ENCODE measurements at regions not wholly inside any gene's neighbourhood (a gene's known extent, or its start where the extent isn't known, plus 50 kb on each side); places are given as distances from the start of the nearest gene placed in this dataset.

DNA sequence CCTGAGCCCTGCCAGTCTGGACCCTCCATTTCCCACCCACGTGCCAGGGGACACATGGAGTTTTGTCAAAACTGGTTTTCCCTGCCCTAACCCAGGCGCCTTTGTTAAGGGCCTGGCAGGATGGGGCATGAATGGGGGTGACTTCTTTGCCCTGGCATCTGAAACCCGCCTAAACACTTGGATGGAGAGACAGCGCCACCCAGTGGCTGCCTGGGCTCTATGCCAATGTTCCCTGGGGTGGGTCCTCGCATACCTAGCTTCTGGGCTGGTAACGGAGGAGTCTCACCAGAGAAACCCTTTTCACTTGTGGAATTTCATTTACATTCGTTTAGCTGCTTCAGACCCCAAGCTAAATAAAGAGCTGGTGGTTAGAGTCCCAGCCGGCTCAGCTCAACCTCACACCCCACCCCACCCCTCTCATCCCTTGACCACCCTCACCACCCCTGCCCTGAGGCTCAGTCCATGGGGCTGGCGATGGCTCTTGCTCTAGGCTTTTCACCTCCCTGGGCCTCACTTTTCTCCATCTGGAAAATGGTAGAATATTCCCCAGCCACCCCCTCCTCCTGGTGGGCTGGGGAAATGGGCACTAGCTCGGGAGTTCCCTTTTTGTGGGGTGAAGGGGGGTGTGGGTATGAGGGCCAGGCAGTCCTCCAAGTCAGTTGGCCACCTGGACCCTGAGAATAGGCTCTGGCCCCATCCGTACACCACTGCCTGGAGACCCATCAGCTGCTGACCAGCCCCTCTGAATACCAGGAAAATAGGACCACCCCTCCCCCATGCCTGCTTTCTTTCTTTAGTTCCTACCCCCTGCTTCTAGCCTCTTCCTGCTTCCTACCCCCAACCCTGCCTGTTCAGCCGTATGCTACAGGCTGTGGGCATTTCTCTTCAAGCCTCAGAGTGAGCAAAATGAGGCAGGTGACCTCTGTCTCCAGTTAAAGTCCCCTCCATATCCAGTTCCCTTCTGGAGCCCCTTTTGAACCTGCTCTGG, 57.1 kb upstream of the PJA1 start:
- Histone ChIP-seq H3K9me2 (replicated peaks; ENCODE audit: low read depth, low read length) (no peaks in the 10 kb centered on the region), H3K4me2 (ENCODE audit: low read depth, low read length, poor library complexity, severe bottlenecking) (no peak overlapping the region), H2AFZ (ENCODE audit: low read length) (no peak overlapping the region), H3K27me3 (ENCODE audit: insufficient read depth, low read length, poor library complexity, severe bottlenecking) (no peaks in the 10 kb centered on the region), H3K9ac (ENCODE audit: low read depth, low read length, poor library complexity, severe bottlenecking) (no peak overlapping the region), H3K9me3 (ENCODE audit: insufficient read depth, low read depth, low read length) (no peaks in the 10 kb centered on the region), H3K4me1 (ENCODE audit: insufficient read depth, low read length, poor library complexity, severe bottlenecking) (no peaks in the 10 kb centered on the region), H3F3A (ENCODE audit: low read depth) (no peaks in the 10 kb centered on the region), H3K79me2 (ENCODE audit: insufficient read depth, low read length) (no peaks in the 10 kb centered on the region), H3K36me3 (ENCODE audit: insufficient read depth, low read length) (no peaks in the 10 kb centered on the region), H4K20me1 (ENCODE audit: insufficient read depth, low read length, poor library complexity, severe bottlenecking) (no peaks in the 10 kb centered on the region), H3K4me3 (ENCODE audit: low read length, poor library complexity, severe bottlenecking) (no peak overlapping the region)
- no peak for TF ChIP-seq EZH2phosphoT487 (IDR thresholded peaks at IDR 0.05; ENCODE audit: borderline replicate concordance)
- TF ChIP-seq, protein P1, sequence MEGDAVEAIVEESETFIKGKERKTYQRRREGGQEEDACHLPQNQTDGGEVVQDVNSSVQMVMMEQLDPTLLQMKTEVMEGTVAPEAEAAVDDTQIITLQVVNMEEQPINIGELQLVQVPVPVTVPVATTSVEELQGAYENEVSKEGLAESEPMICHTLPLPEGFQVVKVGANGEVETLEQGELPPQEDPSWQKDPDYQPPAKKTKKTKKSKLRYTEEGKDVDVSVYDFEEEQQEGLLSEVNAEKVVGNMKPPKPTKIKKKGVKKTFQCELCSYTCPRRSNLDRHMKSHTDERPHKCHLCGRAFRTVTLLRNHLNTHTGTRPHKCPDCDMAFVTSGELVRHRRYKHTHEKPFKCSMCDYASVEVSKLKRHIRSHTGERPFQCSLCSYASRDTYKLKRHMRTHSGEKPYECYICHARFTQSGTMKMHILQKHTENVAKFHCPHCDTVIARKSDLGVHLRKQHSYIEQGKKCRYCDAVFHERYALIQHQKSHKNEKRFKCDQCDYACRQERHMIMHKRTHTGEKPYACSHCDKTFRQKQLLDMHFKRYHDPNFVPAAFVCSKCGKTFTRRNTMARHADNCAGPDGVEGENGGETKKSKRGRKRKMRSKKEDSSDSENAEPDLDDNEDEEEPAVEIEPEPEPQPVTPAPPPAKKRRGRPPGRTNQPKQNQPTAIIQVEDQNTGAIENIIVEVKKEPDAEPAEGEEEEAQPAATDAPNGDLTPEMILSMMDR (conservative IDR thresholded peaks at IDR 0.05; ENCODE audit: low read length): peak; percentile 66

DNA sequence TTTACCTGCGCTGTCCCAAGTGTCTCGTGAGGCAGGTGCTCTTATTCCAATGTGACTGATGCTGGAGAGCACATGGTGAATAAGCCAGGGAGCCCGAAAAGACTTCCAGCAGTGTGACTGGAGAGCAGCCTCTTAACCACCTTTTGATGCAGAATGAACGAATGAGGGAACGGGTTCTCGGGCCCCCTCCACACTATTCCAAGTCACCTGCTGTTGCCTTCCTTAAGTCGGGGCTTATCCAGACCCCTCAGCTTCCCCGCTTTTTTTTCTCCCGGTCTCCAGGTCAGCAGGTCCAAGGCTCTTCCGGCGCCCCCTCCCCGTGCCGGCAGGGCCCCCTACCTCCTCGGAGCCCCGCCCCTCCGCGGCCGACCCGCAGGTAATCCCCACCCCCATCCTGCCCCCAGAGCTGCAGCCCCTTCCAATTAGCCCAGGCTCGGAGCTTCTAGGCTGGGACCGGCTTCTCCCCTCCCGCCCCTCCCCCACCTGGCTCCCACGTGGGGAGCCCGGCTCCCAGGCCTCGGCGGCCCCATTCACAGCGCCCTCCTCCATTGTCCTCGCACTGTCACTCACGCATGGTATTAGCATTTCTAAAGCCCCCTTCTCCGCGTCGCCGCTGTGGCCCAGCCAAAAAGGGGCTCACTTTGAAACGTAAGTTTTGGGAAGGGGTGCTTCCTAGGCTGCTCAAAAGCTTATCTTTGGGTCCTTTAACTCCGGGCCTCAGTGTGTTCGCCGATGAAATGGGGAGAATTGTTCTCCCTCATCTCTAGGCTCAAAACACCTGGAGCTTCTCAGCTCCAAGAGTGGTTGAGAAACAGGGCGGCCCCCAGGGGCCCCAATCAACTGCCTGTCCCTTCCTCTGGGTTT, 56.2 kb upstream of the PJA1 start:
- no peak overlapping the region for H3K4me3 ChIP-seq (ENCODE audit: low read length, poor library complexity, severe bottlenecking)
- H3F3A ChIP-seq (ENCODE audit: low read depth): no peaks in the 10 kb centered on the region
- no peak overlapping the region for H3K4me2 ChIP-seq (ENCODE audit: low read depth, low read length, poor library complexity, severe bottlenecking)
- no peaks in the 10 kb centered on the region for H3K79me2 ChIP-seq (ENCODE audit: insufficient read depth, low read length)
- H4K20me1 ChIP-seq (ENCODE audit: insufficient read depth, low read length, poor library complexity, severe bottlenecking): no peaks in the 10 kb centered on the region
- H3K9me3 ChIP-seq (ENCODE audit: insufficient read depth, low read depth, low read length): no peaks in the 10 kb centered on the region
- H2AFZ ChIP-seq (ENCODE audit: low read length): no peak overlapping the region
- H3K9me2 ChIP-seq (replicated peaks; ENCODE audit: low read depth, low read length): no peaks in the 10 kb centered on the region
- H3K27me3 ChIP-seq (ENCODE audit: insufficient read depth, low read length, poor library complexity, severe bottlenecking): no peaks in the 10 kb centered on the region
- no peak overlapping the region for H3K9ac ChIP-seq (ENCODE audit: low read depth, low read length, poor library complexity, severe bottlenecking)
- no peaks in the 10 kb centered on the region for H3K36me3 ChIP-seq (ENCODE audit: insufficient read depth, low read length)
- no peak for TF ChIP-seq EZH2phosphoT487 (IDR thresholded peaks at IDR 0.05; ENCODE audit: borderline replicate concordance)
- TF ChIP-seq, protein P1 (conservative IDR thresholded peaks at IDR 0.05; ENCODE audit: low read length): no peak
- no peaks in the 10 kb centered on the region for H3K4me1 ChIP-seq (ENCODE audit: insufficient read depth, low read length, poor library complexity, severe bottlenecking)

DNA sequence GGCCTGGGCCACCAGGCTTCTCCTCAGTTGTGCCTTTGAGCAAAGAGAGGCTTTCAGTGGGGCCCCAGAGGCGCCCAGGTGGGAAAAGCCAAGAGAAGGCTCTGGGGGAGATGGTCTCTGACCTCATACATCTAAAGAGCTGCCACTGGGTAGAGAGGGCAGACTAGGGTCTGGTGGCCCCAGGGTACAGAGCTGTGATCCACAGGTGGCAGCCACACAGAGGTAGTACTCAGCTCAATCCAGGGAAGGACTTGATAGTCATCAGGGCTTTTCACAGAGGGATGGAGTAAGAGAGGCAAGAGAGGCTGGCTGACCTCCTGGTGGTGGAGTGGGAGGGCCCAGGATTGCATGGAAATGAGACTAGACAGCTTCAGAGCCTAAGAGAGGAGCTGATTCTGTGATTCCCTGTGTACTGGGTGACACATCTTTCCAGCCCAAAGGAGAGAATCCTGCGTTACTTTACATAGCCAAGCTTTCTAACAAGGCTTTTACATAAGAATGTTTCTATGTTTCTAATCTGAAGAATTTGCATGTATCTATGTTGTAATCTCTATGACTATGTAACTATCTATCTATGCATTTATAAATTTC, 53.2 kb upstream of the PJA1 start:
- no peak overlapping the region for H3K4me3 ChIP-seq (ENCODE audit: low read length, poor library complexity, severe bottlenecking)
- H3K4me2 ChIP-seq (ENCODE audit: low read depth, low read length, poor library complexity, severe bottlenecking): no peak overlapping the region
- no peaks in the 10 kb centered on the region for H3K4me1 ChIP-seq (ENCODE audit: insufficient read depth, low read length, poor library complexity, severe bottlenecking)
- H4K20me1 ChIP-seq (ENCODE audit: insufficient read depth, low read length, poor library complexity, severe bottlenecking): no peaks in the 10 kb centered on the region
- no peaks in the 10 kb centered on the region for H3K9me2 ChIP-seq (replicated peaks; ENCODE audit: low read depth, low read length)
- no peaks in the 10 kb centered on the region for H3K36me3 ChIP-seq (ENCODE audit: insufficient read depth, low read length)
- no peaks in the 10 kb centered on the region for H3F3A ChIP-seq (ENCODE audit: low read depth)
- no peaks in the 10 kb centered on the region for H3K9me3 ChIP-seq (ENCODE audit: insufficient read depth, low read depth, low read length)
- H3K27me3 ChIP-seq (ENCODE audit: insufficient read depth, low read length, poor library complexity, severe bottlenecking): no peaks in the 10 kb centered on the region
- H2AFZ ChIP-seq (ENCODE audit: low read length): no peak overlapping the region
- no peak for TF ChIP-seq EZH2phosphoT487 (IDR thresholded peaks at IDR 0.05; ENCODE audit: borderline replicate concordance)
- TF ChIP-seq, protein P1 (conservative IDR thresholded peaks at IDR 0.05; ENCODE audit: low read length): no peak
- H3K79me2 ChIP-seq (ENCODE audit: insufficient read depth, low read length): no peaks in the 10 kb centered on the region
- no peak overlapping the region for H3K9ac ChIP-seq (ENCODE audit: low read depth, low read length, poor library complexity, severe bottlenecking)

Data from Loucy (cell line).